WTC11 (cell line): ENCODE measurements at regions not wholly inside any gene's neighbourhood (a gene's known extent, or its start where the extent isn't known, plus 50 kb on each side); places are given as distances from the start of the nearest gene placed in this dataset.

Experiments
- ATAC-seq: fragments of 200-7000 bp; cut with Tn5 transposase; 2 replicates; pipeline ENCODE4 v1.10.0; 2021; ENCODE audit warnings: mild to moderate bottlenecking, moderate library complexity
- CTCF ChIA-PET: fragments of 300-600 bp; sonication (Branson Sonifier 250); formaldehyde crosslinking; loops from one replicate; lab custom pipeline; 2021; ENCODE audit warnings: antibody characterized with exemption; lab: Charles Lee
- POLR2A ChIA-PET: fragments of 350-600 bp; sonication (Branson Sonifier 250); formaldehyde crosslinking; loops from one replicate; lab custom pipeline; 2021; ENCODE audit warnings: antibody characterized with exemption; lab: Charles Lee
- DNase-seq: peaks from one replicate; pipeline ENCODE4 v3.0.0; 2021; ENCODE audit warnings: low spot score
- H3K27ac Mint-ChIP-seq: 2 replicates; pipeline ENCODE4 v1.8.0; 2021; ENCODE audit warnings: mixed read lengths
- H3K27me3 Mint-ChIP-seq: 2 replicates; pipeline ENCODE4 v1.8.0; 2021; ENCODE audit warnings: low read depth, mild to moderate bottlenecking, moderate library complexity, mixed read lengths
- H3K36me3 Mint-ChIP-seq: 2 replicates; pipeline ENCODE4 v1.8.0; 2021; ENCODE audit warnings: mixed read lengths
- H3K4me1 Mint-ChIP-seq: 2 replicates; pipeline ENCODE4 v1.8.0; 2022; ENCODE audit warnings: mixed read lengths
- H3K4me3 Mint-ChIP-seq: 2 replicates; pipeline ENCODE4 v1.8.0; 2021; ENCODE audit warnings: mild to moderate bottlenecking, moderate library complexity, mixed read lengths
- H3K9me3 Mint-ChIP-seq: 2 replicates; pipeline ENCODE4 v1.8.0; 2021; ENCODE audit warnings: mixed read lengths
- ATF1 ChIP-seq: sonication (generic); formaldehyde crosslinking; IDR thresholded peaks from 2 replicates; pipeline ENCODE4 v1.8.1; 2023; ENCODE audit warnings: mild to moderate bottlenecking, moderate library complexity, missing genetic modification reagents
- CREB1 ChIP-seq: sonication (generic); formaldehyde crosslinking; IDR thresholded peaks from 2 replicates; pipeline ENCODE4 v1.8.0; 2023; ENCODE audit warnings: mild to moderate bottlenecking, missing genetic modification reagents
- ELF4 ChIP-seq: sonication (generic); formaldehyde crosslinking; IDR thresholded peaks from 2 replicates; pipeline ENCODE4 v1.8.1; 2022; ENCODE audit warnings: low read depth, mild to moderate bottlenecking, moderate library complexity, missing genetic modification reagents
- ETV6 ChIP-seq: sonication (generic); formaldehyde crosslinking; IDR thresholded peaks from 2 replicates; pipeline ENCODE4 v1.8.1; 2022; ENCODE audit warnings: mild to moderate bottlenecking, missing genetic modification reagents
- JAZF1 ChIP-seq: fragments of 250-450 bp; sonication (Bioruptor Pico); IDR thresholded peaks from 2 replicates; pipeline ENCODE4 v1.9.0; 2021; ENCODE audit warnings: moderate library complexity, mild to moderate bottlenecking, inconsistent platforms
- NR2C2 ChIP-seq: sonication (generic); formaldehyde crosslinking; IDR thresholded peaks from 2 replicates; pipeline ENCODE4 v1.8.0; 2022; ENCODE audit warnings: mild to moderate bottlenecking, missing genetic modification reagents
- NR3C1 ChIP-seq: sonication (generic); formaldehyde crosslinking; conservative IDR thresholded peaks from 2 replicates; pipeline ENCODE4 v1.8.1; 2023; ENCODE audit warnings: low read depth, mild to moderate bottlenecking, missing genetic modification reagents
- OVOL2 ChIP-seq: fragments of 250-450 bp; sonication (Bioruptor Pico); IDR thresholded peaks from 2 replicates; pipeline ENCODE4 v1.9.0; 2021; ENCODE audit warnings: mild to moderate bottlenecking, borderline replicate concordance
- RELA ChIP-seq: sonication (generic); formaldehyde crosslinking; IDR thresholded peaks from 2 replicates; pipeline ENCODE4 v1.8.1; 2022; ENCODE audit warnings: missing genetic modification reagents, mild to moderate bottlenecking, borderline replicate concordance
- SMAD4 ChIP-seq: sonication (generic); formaldehyde crosslinking; IDR thresholded peaks from 2 replicates; pipeline ENCODE4 v1.8.0; 2022; ENCODE audit warnings: mild to moderate bottlenecking, missing genetic modification reagents
- SOX15 ChIP-seq: fragments of 250-450 bp; sonication (Bioruptor Pico); IDR thresholded peaks from 2 replicates; pipeline ENCODE4 v1.9.0; 2021; ENCODE audit warnings: mild to moderate bottlenecking
- ZNF219 ChIP-seq: sonication (generic); formaldehyde crosslinking; IDR thresholded peaks from 2 replicates; pipeline ENCODE4 v1.8.0; 2023; ENCODE audit warnings: missing genetic modification reagents, mild to moderate bottlenecking, borderline replicate concordance
- ZNF416 ChIP-seq: fragments of 250-450 bp; sonication (Bioruptor Pico); IDR thresholded peaks from 2 replicates; pipeline ENCODE4 v1.9.0; 2021; ENCODE audit warnings: mild to moderate bottlenecking, inconsistent platforms
- ZNF671 ChIP-seq: fragments of 250-450 bp; sonication (Bioruptor Pico); IDR thresholded peaks from 2 replicates; pipeline ENCODE4 v1.8.0; 2021; ENCODE audit warnings: mild to moderate bottlenecking
- TF ChIP-seq, protein P1 (sequence below): sonication (generic); formaldehyde crosslinking; IDR thresholded peaks from 2 replicates; pipeline ENCODE4 v1.8.1; 2023; ENCODE audit warnings: mild to moderate bottlenecking, missing genetic modification reagents, borderline replicate concordance
- TF ChIP-seq, protein P2 (sequence below): sonication (generic); formaldehyde crosslinking; IDR thresholded peaks from 2 replicates; pipeline ENCODE4 v1.8.1; 2023; ENCODE audit warnings: mild to moderate bottlenecking, missing genetic modification reagents
- TF ChIP-seq, protein P3 (sequence below): fragments of 250-450 bp; sonication (Bioruptor Pico); IDR thresholded peaks from 2 replicates; pipeline ENCODE4 v1.8.0; 2021; ENCODE audit warnings: mild to moderate bottlenecking
- TF ChIP-seq, protein P4 (sequence below): sonication (generic); formaldehyde crosslinking; IDR thresholded peaks from 2 replicates; pipeline ENCODE4 v1.8.0; 2023; ENCODE audit warnings: missing genetic modification reagents
- TF ChIP-seq, protein P5 (sequence below): fragments of 200-600 bp; IDR thresholded peaks from 2 replicates; pipeline ENCODE4 v1.8.0; 2022; ENCODE audit warnings: antibody characterized with exemption
- TF ChIP-seq, protein P6 (sequence below): sonication (generic); formaldehyde crosslinking; IDR thresholded peaks from 2 replicates; pipeline ENCODE4 v1.8.1; 2022; ENCODE audit warnings: low read depth, missing genetic modification reagents, borderline replicate concordance

DNA sequence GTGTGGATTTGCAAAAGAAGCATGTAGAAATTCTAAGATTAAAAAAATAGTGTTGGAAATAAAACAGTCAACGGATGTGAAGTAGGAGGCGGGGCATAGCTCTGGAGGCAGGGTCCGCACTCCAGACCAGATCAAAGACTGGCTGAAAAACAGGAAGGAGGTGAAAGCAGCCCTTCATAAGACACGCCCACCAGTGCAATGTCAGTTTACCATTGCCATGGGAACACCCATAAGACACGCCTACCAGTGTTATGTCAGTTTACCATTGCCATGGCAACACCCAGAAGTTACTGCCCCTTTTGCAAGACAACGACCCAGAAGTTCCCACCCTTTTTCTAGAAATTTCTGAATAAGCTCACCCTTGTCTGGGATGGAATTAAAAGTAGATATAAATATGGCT is 87.1 kb downstream of the FZD10 start (continued):
- TF ChIP-seq, protein P1, sequence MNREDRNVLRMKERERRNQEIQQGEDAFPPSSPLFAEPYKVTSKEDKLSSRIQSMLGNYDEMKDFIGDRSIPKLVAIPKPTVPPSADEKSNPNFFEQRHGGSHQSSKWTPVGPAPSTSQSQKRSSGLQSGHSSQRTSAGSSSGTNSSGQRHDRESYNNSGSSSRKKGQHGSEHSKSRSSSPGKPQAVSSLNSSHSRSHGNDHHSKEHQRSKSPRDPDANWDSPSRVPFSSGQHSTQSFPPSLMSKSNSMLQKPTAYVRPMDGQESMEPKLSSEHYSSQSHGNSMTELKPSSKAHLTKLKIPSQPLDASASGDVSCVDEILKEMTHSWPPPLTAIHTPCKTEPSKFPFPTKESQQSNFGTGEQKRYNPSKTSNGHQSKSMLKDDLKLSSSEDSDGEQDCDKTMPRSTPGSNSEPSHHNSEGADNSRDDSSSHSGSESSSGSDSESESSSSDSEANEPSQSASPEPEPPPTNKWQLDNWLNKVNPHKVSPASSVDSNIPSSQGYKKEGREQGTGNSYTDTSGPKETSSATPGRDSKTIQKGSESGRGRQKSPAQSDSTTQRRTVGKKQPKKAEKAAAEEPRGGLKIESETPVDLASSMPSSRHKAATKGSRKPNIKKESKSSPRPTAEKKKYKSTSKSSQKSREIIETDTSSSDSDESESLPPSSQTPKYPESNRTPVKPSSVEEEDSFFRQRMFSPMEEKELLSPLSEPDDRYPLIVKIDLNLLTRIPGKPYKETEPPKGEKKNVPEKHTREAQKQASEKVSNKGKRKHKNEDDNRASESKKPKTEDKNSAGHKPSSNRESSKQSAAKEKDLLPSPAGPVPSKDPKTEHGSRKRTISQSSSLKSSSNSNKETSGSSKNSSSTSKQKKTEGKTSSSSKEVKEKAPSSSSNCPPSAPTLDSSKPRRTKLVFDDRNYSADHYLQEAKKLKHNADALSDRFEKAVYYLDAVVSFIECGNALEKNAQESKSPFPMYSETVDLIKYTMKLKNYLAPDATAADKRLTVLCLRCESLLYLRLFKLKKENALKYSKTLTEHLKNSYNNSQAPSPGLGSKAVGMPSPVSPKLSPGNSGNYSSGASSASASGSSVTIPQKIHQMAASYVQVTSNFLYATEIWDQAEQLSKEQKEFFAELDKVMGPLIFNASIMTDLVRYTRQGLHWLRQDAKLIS (CRISPR knock-in tag), result no peak
- TF ChIP-seq ZNF416 (CRISPR knock-in tag) (no peak), SOX15 (CRISPR knock-in tag) (no peak)
- TF ChIP-seq, protein P2, sequence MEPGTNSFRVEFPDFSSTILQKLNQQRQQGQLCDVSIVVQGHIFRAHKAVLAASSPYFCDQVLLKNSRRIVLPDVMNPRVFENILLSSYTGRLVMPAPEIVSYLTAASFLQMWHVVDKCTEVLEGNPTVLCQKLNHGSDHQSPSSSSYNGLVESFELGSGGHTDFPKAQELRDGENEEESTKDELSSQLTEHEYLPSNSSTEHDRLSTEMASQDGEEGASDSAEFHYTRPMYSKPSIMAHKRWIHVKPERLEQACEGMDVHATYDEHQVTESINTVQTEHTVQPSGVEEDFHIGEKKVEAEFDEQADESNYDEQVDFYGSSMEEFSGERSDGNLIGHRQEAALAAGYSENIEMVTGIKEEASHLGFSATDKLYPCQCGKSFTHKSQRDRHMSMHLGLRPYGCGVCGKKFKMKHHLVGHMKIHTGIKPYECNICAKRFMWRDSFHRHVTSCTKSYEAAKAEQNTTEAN (CRISPR knock-in tag), result no peak

DNA sequence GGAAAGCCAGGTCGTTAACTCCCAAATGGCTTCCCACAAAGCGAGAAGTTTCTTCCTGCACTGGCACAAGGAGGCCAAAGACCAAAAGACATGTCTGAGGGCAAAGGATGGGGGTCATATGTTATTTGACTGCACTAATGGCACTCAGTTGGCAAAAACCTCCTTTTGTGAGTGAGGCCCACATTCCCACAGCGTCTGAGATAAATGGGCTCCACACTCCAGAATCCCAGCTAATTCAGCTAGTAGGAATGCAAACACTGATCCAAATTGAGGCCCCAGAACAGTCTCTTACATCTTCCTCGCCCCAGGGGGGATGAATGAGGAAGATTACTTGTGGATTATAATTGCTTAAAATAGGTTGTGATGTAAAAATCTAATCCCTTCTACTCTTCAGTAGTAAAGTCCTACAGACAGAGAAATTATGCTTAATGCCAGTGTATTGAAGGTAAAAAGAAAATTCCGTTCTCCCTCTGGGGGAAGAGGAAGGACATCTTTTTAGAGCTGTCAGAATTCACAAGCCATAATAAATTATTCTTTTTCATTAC is 86.4 kb upstream of the PIWIL1 start:
- Mint-ChIP-seq H3K4me1 (no peaks in the 10 kb centered on the region), H3K27me3 (peaks cover 4% of the 10 kb centered on the region), H3K9me3 (peaks cover 64% of the 10 kb centered on the region), H3K27ac (no peak overlapping the region), H3K36me3 (peaks cover 53% of the 10 kb centered on the region), H3K4me3 (no peak overlapping the region)
- POLR2A ChIA-PET, result no interaction called here
- ATAC-seq (no peak), DNase-seq (no peak)
- TF ChIP-seq NR2C2 (CRISPR knock-in tag) (no peak), ELF4 (CRISPR knock-in tag) (no peak), ZNF671 (CRISPR knock-in tag) (no peak), JAZF1 (CRISPR knock-in tag) (no peak), CREB1 (CRISPR knock-in tag) (no peak), SMAD4 (CRISPR knock-in tag) (no peak), ATF1 (CRISPR knock-in tag) (no peak), OVOL2 (CRISPR knock-in tag) (no peak), RELA (CRISPR knock-in tag) (no peak), ETV6 (CRISPR knock-in tag) (no peak), NR3C1 (no peak), ZNF416 (CRISPR knock-in tag) (no peak), ZNF219 (CRISPR knock-in tag) (no peak)
- TF ChIP-seq, protein P3, sequence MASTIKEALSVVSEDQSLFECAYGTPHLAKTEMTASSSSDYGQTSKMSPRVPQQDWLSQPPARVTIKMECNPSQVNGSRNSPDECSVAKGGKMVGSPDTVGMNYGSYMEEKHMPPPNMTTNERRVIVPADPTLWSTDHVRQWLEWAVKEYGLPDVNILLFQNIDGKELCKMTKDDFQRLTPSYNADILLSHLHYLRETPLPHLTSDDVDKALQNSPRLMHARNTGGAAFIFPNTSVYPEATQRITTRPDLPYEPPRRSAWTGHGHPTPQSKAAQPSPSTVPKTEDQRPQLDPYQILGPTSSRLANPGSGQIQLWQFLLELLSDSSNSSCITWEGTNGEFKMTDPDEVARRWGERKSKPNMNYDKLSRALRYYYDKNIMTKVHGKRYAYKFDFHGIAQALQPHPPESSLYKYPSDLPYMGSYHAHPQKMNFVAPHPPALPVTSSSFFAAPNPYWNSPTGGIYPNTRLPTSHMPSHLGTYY, result no peak
- TF ChIP-seq, protein P4, sequence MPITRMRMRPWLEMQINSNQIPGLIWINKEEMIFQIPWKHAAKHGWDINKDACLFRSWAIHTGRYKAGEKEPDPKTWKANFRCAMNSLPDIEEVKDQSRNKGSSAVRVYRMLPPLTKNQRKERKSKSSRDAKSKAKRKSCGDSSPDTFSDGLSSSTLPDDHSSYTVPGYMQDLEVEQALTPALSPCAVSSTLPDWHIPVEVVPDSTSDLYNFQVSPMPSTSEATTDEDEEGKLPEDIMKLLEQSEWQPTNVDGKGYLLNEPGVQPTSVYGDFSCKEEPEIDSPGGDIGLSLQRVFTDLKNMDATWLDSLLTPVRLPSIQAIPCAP (CRISPR knock-in tag), result no peak
- TF ChIP-seq, protein P5, sequence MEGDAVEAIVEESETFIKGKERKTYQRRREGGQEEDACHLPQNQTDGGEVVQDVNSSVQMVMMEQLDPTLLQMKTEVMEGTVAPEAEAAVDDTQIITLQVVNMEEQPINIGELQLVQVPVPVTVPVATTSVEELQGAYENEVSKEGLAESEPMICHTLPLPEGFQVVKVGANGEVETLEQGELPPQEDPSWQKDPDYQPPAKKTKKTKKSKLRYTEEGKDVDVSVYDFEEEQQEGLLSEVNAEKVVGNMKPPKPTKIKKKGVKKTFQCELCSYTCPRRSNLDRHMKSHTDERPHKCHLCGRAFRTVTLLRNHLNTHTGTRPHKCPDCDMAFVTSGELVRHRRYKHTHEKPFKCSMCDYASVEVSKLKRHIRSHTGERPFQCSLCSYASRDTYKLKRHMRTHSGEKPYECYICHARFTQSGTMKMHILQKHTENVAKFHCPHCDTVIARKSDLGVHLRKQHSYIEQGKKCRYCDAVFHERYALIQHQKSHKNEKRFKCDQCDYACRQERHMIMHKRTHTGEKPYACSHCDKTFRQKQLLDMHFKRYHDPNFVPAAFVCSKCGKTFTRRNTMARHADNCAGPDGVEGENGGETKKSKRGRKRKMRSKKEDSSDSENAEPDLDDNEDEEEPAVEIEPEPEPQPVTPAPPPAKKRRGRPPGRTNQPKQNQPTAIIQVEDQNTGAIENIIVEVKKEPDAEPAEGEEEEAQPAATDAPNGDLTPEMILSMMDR, result no peak
- TF ChIP-seq, protein P2 (CRISPR knock-in tag), result no peak
- TF ChIP-seq, protein P6, sequence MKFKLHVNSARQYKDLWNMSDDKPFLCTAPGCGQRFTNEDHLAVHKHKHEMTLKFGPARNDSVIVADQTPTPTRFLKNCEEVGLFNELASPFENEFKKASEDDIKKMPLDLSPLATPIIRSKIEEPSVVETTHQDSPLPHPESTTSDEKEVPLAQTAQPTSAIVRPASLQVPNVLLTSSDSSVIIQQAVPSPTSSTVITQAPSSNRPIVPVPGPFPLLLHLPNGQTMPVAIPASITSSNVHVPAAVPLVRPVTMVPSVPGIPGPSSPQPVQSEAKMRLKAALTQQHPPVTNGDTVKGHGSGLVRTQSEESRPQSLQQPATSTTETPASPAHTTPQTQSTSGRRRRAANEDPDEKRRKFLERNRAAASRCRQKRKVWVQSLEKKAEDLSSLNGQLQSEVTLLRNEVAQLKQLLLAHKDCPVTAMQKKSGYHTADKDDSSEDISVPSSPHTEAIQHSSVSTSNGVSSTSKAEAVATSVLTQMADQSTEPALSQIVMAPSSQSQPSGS (CRISPR knock-in tag), result no peak
- CTCF ChIA-PET, result no interaction called here
